Calu3 (cell line): ENCODE measurements at regions not wholly inside any gene's neighbourhood (a gene's known extent, or its start where the extent isn't known, plus 50 kb on each side); places are given as distances from the start of the nearest gene placed in this dataset.

Experiments used
- BruUV-seq: library from RNA; stranded (reverse); fragments of 400-500 nt; replicated peaks from 2 replicates; lab custom pipeline; 2021; lab: Mats Ljungman, UMichigan
- CTCF ChIA-PET: fragments of 300-600 bp; sonication (Branson Sonifier 250); formaldehyde crosslinking; loops from one replicate; lab custom pipeline; 2022; ENCODE audit warnings: antibody characterized with exemption; lab: Charles Lee
- DNase-seq: peaks from one replicate; pipeline ENCODE4 v3.0.0; 2022
- H3K27ac Mint-ChIP-seq: one replicate; pipeline ENCODE4 v1.8.0; 2022; ENCODE audit warnings: mixed read lengths; ENCODE audit not compliant: unreplicated experiment
- H3K27me3 Mint-ChIP-seq: one replicate; pipeline ENCODE4 v1.8.0; 2022; ENCODE audit warnings: mixed read lengths; ENCODE audit not compliant: unreplicated experiment
- H3K36me3 Mint-ChIP-seq: one replicate; pipeline ENCODE4 v1.8.0; 2022; ENCODE audit warnings: mild to moderate bottlenecking, moderate library complexity, mixed read lengths; ENCODE audit not compliant: insufficient read depth, unreplicated experiment
- H3K4me1 Mint-ChIP-seq: one replicate; pipeline ENCODE4 v1.8.0; 2022; ENCODE audit warnings: mild to moderate bottlenecking, low read depth, mixed read lengths; ENCODE audit not compliant: unreplicated experiment
- H3K4me3 Mint-ChIP-seq: one replicate; pipeline ENCODE4 v1.8.0; 2022; ENCODE audit warnings: mild to moderate bottlenecking, low read depth, moderate library complexity, mixed read lengths; ENCODE audit not compliant: unreplicated experiment
- H3K9me3 Mint-ChIP-seq: one replicate; pipeline ENCODE4 v1.8.0; 2022; ENCODE audit warnings: low read depth, mixed read lengths; ENCODE audit not compliant: unreplicated experiment
- intact Hi-C: fragments of 100-400 bp; cut with micrococcal nuclease; formaldehyde crosslinking; loops from one replicate; pipeline ENCODE4 v1.10.0; 2022; ENCODE audit not compliant: unreplicated experiment
- TF ChIP-seq, protein P1 (sequence below): fragments of 200-600 bp; IDR thresholded peaks from one replicate; pipeline ENCODE4 v1.8.0; 2022; ENCODE audit warnings: antibody characterized with exemption; ENCODE audit not compliant: unreplicated experiment

DNA sequence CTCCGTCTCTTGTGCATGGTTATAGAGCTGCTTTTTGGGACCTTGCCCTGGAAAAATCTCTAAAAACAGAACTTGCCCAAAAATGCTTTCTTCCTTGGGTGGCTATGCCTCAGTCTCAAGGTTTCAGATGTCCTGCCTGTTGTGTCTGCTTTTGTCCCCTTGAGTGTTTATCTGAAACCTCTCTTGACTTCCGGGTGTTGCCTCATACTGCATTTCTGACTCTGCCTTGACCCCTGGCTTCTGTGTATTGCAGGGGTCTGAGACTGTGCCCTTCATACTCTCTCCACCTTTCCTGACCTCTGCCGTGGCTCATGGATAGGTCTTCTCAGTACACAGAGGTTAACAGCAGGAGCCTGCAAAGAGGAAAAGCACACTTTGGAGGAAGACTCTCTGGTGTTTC, 124.8 kb upstream of the NTF3 start:
- intact Hi-C loops: no loop called here

DNA sequence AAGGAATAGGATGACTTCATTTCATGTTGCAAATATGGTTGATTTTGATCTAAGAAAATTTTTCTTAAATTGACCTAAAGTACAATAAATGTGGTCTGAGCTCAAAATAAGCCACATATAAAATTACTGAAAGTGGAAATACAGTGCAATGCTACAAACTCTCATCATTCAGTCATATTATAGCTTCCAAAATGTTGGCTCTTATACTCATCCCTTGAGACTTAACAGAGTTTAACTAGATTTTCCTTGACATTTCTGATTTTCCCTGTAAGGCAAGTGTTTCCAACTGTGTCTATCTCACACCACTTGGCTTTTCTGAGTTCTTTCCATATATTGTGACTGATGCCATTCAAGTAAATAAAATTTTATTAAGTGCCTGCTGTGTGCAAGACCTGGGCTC, 123.7 kb upstream of the NTF3 start:
- intact Hi-C loops: no loop called here
- CTCF ChIA-PET: no interaction called here

More for the DNA sequence above, 124.8 kb upstream of the NTF3 start:
- H3K27ac Mint-ChIP-seq: no peak overlapping the region
- H3K36me3 Mint-ChIP-seq: no peaks in the 10 kb centered on the region
- TF ChIP-seq, protein P1, sequence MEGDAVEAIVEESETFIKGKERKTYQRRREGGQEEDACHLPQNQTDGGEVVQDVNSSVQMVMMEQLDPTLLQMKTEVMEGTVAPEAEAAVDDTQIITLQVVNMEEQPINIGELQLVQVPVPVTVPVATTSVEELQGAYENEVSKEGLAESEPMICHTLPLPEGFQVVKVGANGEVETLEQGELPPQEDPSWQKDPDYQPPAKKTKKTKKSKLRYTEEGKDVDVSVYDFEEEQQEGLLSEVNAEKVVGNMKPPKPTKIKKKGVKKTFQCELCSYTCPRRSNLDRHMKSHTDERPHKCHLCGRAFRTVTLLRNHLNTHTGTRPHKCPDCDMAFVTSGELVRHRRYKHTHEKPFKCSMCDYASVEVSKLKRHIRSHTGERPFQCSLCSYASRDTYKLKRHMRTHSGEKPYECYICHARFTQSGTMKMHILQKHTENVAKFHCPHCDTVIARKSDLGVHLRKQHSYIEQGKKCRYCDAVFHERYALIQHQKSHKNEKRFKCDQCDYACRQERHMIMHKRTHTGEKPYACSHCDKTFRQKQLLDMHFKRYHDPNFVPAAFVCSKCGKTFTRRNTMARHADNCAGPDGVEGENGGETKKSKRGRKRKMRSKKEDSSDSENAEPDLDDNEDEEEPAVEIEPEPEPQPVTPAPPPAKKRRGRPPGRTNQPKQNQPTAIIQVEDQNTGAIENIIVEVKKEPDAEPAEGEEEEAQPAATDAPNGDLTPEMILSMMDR: no peak
- H3K4me1 Mint-ChIP-seq: no peaks in the 10 kb centered on the region
- H3K4me3 Mint-ChIP-seq: no peak overlapping the region
- no peak for DNase-seq
- H3K27me3 Mint-ChIP-seq: no peaks in the 10 kb centered on the region
- BruUV-seq: no TSS peak
- H3K9me3 Mint-ChIP-seq: peaks cover 15% of the 10 kb centered on the region
- CTCF ChIA-PET: no interaction called here

DNA sequence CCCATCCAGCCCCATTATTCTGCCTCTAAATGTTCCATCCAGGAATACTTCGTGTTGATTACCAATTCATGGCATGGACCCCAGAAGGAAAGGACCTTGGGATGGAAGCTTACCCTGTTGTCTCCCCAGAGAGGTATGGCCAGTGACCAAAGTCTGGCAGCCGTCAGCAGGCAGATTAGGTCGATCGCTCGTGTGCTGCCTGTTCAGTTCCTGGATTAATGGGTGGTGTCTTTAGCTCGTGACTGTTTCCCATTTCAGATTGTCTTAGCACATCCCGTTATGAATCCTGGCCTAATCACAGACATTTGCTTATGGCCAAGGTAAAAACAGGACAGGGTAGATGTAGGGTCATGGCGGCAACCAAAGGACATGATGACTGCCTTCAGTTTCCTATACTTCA, 122.9 kb upstream of the NTF3 start:
- H3K27me3 Mint-ChIP-seq: no peaks in the 10 kb centered on the region
- TF ChIP-seq, protein P1: no peak
- no peaks in the 10 kb centered on the region for H3K4me1 Mint-ChIP-seq
- no peak overlapping the region for H3K4me3 Mint-ChIP-seq
- no TSS peak for BruUV-seq
- CTCF ChIA-PET: no interaction called here
- intact Hi-C loops: no loop called here
- no peaks in the 10 kb centered on the region for H3K36me3 Mint-ChIP-seq
- DNase-seq: no peak
- no peak overlapping the region for H3K27ac Mint-ChIP-seq
- peaks cover 11% of the 10 kb centered on the region for H3K9me3 Mint-ChIP-seq

More for the DNA sequence above, 123.7 kb upstream of the NTF3 start:
- no peaks in the 10 kb centered on the region for H3K27me3 Mint-ChIP-seq
- H3K36me3 Mint-ChIP-seq: no peaks in the 10 kb centered on the region
- TF ChIP-seq, protein P1: no peak
- no peak overlapping the region for H3K4me3 Mint-ChIP-seq
- H3K9me3 Mint-ChIP-seq: peaks cover 11% of the 10 kb centered on the region
- no peaks in the 10 kb centered on the region for H3K4me1 Mint-ChIP-seq
- DNase-seq: no peak
- no peak overlapping the region for H3K27ac Mint-ChIP-seq
- no TSS peak for BruUV-seq

DNA sequence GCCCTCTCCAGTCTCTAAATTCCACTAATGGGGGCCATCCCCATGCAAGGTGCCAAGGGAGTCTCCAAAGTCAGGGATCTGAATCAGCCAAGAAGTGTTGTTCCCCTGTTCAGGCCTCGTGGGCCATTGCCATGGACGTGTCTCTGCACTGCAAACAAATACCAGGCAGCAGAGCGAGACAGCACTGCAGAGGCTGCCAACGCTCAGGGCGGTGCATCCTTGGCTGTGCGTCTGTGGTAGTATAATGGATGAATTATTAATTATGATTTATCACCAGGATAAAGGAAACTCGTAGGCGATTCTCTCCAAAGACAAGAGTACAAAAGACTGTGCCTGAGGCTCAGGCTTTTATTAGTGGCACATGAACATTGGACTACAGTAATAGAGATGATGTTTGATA, 122.3 kb upstream of the NTF3 start:
- TF ChIP-seq, protein P1: no peak
- DNase-seq: no peak
- Mint-ChIP-seq H3K4me1 (no peaks in the 10 kb centered on the region), H3K36me3 (no peaks in the 10 kb centered on the region), H3K4me3 (no peak overlapping the region), H3K27me3 (no peaks in the 10 kb centered on the region), H3K27ac (no peak overlapping the region), H3K9me3 (peaks cover 8% of the 10 kb centered on the region)
- BruUV-seq: no TSS peak
- intact Hi-C loops: no loop called here
- CTCF ChIA-PET: no interaction called here
